Ovary (tissue), 7 donors: ENCODE measurements at regions not wholly inside any gene's neighbourhood (a gene's known extent, or its start where the extent isn't known, plus 50 kb on each side); places are given as distances from the start of the nearest gene placed in this dataset.

Experiments used
- DNase-seq, 5 donors: peaks; one replicate each; pipeline ENCODE4 v3.0.0-alpha.2; 2019 to 2020
- H3K27ac ChIP-seq, 2 donors: fragments of 200-600 bp; one replicate each; pipeline versions ENCODE4 v1.5.1 to v1.8.0; 2019 to 2022
- H3K27me3 ChIP-seq: fragments of 200-600 bp; one replicate; pipeline ENCODE4 v1.8.0; 2022
- H3K36me3 ChIP-seq: fragments of 200-600 bp; sonication (generic); one replicate; pipeline ENCODE4 v1.5.1; 2019
- H3K4me1 ChIP-seq: one replicate; pipeline ENCODE4 v1.8.1; 2013; ENCODE audit warnings: mild to moderate bottlenecking, moderate library complexity; ENCODE audit not compliant: insufficient read depth
- H3K4me3 ChIP-seq: fragments of 200-600 bp; sonication (generic); one replicate; pipeline ENCODE4 v1.5.1; 2017
- H3K9me3 ChIP-seq, 2 donors: fragments of 200-600 bp in 1 of 2; sonication (generic) in 1 of 2; one replicate each; pipeline versions ENCODE4 v1.5.1 to v1.8.1; 2013 to 2019; ENCODE audit warnings: mild to moderate bottlenecking in 1 of 2, moderate library complexity in 1 of 2
- EP300 ChIP-seq: sonication (generic); formaldehyde crosslinking; IDR thresholded peaks from one replicate; pipeline ENCODE4 v1.6.1; 2017; ENCODE audit warnings: antibody characterized with exemption
- POLR2A ChIP-seq: fragments of 450-650 bp; IDR thresholded peaks from one replicate; pipeline ENCODE4 v1.6.1; 2017; ENCODE audit warnings: antibody characterized with exemption, mild to moderate bottlenecking, moderate library complexity
- WGBS, 3 donors: extraction: QIAGEN DNeasy Blood & Tissue Kit in 1 of 3; methylation state at CpG; one replicate each; pipeline versions ENCODE4 v1.1.5 to v1.1.7; 2013 to 2017; 5-methylcytosine and 5-hydroxymethylcytosine counted together
- intact Hi-C, 4 donors: fragments of 100-400 bp; cut with DNase I; formaldehyde crosslinking; loops; one replicate each; pipeline versions ENCODE4 v1.11.0 to v1.15.1; 2022 to 2023
- TF ChIP-seq, protein P1 (sequence below), 3 donors: fragments of 450-650 bp in 2 of 3; fragments of 200-600 bp in 1 of 3; IDR thresholded peaks; one replicate each; pipeline versions ENCODE4 v1.5.1 to v1.8.0; 2016 to 2022; ENCODE audit warnings: antibody characterized with exemption in 3 of 3, mild to moderate bottlenecking in 1 of 3
- donor health status: DM: no; HTN: no; CAD: no; lungs with moderate emphysema.
- donor health status: DM: no; HTN: no; CAD: no.
- donor health status: Bipolar disorder and iron deficiency.
- donor health status: DM: no; HTN: no; CAD: no.
- donor health status: DM: yes; HTN: yes; CAD: no.

DNA sequence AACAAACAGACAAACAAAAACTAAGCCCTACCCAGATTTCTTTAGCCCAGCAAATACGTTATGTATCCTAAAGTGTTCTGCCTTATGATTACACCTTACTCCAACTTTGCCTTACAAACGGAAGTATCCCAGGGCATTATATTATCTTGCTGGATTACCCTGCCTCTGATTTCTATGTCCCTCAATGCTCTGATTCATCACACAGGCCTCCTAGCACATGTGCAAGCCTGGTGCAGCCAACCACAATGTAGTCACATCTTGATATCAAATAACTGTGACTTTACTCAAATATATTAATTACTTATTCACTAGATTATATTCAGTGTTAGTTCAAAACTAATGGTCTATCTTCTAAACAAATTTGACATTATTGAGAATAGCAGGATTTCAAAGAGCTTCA, 598.6 kb downstream of the TBC1D32 start:
- TF ChIP-seq EP300 (no peak), POLR2A (no peak)
- TF ChIP-seq, protein P1, sequence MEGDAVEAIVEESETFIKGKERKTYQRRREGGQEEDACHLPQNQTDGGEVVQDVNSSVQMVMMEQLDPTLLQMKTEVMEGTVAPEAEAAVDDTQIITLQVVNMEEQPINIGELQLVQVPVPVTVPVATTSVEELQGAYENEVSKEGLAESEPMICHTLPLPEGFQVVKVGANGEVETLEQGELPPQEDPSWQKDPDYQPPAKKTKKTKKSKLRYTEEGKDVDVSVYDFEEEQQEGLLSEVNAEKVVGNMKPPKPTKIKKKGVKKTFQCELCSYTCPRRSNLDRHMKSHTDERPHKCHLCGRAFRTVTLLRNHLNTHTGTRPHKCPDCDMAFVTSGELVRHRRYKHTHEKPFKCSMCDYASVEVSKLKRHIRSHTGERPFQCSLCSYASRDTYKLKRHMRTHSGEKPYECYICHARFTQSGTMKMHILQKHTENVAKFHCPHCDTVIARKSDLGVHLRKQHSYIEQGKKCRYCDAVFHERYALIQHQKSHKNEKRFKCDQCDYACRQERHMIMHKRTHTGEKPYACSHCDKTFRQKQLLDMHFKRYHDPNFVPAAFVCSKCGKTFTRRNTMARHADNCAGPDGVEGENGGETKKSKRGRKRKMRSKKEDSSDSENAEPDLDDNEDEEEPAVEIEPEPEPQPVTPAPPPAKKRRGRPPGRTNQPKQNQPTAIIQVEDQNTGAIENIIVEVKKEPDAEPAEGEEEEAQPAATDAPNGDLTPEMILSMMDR (IDR thresholded peaks at IDR 0.05): no peak
- H3K27me3 ChIP-seq: no peaks in the 10 kb centered on the region
- H3K4me3 ChIP-seq: no peak overlapping the region
- no peaks in the 10 kb centered on the region for H3K9me3 ChIP-seq
- no peaks in the 10 kb centered on the region for H3K36me3 ChIP-seq
- no peaks in the 10 kb centered on the region for H3K4me1 ChIP-seq
- no peak overlapping the region for H3K27ac ChIP-seq
- WGBS, 3 donors: 71 to 82% (median 81%) methylated on average over 2 of the region's 2 CpGs
- DNase-seq: no peak
- intact Hi-C loops: no loop called here

DNA sequence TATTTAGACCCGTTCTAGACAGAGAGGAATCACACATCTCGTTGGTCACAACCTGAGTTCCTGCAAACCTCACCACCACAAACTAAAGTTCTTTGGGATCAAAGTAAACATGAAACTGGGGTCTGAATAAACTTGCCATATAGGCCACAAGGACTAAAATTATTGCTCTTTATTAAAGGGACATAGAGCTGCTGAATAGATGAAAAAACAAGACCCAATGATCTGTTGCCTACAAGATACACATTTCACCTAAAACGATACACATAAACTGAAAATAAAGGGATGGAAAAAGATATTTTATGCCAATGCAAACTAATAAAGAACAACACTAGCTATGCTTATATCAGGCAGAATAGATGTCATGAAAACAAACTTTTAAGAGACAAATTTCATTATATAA, 623.0 kb downstream of the TBC1D32 start:
- no peaks in the 10 kb centered on the region for H3K27me3 ChIP-seq
- TF ChIP-seq EP300: no peak
- TF ChIP-seq, protein P1 (IDR thresholded peaks at IDR 0.05): no peak
- TF ChIP-seq POLR2A: no peak
- H3K4me1 ChIP-seq: no peaks in the 10 kb centered on the region
- no peak for DNase-seq
- intact Hi-C loops: no loop called here
- H3K4me3 ChIP-seq: no peak overlapping the region
- WGBS, 3 donors: 77 to 82% (median 82%) methylated on average over 3 of the region's 3 CpGs
- no peaks in the 10 kb centered on the region for H3K9me3 ChIP-seq
- H3K27ac ChIP-seq: no peak overlapping the region
- H3K36me3 ChIP-seq: no peaks in the 10 kb centered on the region

DNA sequence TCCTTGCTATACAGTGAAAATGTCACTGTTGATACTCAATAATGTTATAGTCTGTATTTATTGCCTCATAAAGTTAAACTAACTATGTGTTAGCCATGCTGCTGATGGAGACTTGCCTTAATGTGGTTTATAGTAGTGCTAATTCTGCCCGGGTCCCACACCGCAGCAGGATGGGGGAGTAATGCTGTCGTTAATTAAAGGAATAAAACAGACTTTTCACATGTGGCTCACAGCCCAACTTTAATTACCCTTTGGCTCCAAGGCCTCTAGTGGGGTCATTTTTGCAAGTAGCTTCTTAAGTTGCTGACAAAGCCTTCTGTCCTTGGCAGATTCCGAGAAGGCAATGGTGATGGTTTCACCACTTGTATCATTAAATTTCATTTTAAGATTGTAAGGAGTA, 634.3 kb downstream of the TBC1D32 start:
- Histone ChIP-seq H3K4me3 (no peak overlapping the region), H3K9me3 (no peaks in the 10 kb centered on the region), H3K4me1 (no peaks in the 10 kb centered on the region), H3K36me3 (no peaks in the 10 kb centered on the region), H3K27me3 (no peaks in the 10 kb centered on the region), H3K27ac (no peak overlapping the region)
- intact Hi-C loops: no loop called here
- DNase-seq: no peak
- TF ChIP-seq EP300 (no peak), POLR2A (no peak)
- TF ChIP-seq, protein P1 (IDR thresholded peaks at IDR 0.05): no peak
- WGBS, 3 donors: 5% methylated on average over 4 of the region's 4 CpGs

DNA sequence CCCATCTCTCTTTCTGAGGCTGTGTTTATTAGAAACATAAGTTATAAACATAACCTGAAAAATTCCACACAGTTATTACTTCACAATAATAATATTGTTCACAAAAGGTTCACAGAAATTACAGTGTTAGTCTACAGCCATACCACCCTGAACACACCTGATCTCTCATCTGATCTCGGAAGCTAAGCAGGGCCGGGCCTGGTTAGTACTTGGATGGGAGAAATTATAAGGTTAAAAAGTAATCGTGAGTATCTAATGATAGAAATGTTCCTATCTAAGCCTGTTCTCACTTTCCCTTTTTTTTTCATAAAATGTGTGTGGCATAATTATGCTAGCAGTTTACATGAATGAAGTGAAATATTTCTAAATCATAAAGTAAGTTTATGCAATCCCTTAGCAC, 647.8 kb downstream of the TBC1D32 start:
- Histone ChIP-seq H3K9me3 (no peaks in the 10 kb centered on the region), H3K4me3 (no peak overlapping the region), H3K27ac (no peak overlapping the region), H3K27me3 (no peaks in the 10 kb centered on the region), H3K36me3 (no peaks in the 10 kb centered on the region), H3K4me1 (no peaks in the 10 kb centered on the region)
- DNase-seq: no peak
- TF ChIP-seq, protein P1 (IDR thresholded peaks at IDR 0.05): no peak
- TF ChIP-seq POLR2A: no peak
- TF ChIP-seq EP300: no peak
- 84 to 92% (median 89%) methylated on average over 3 of the region's 3 CpGs for WGBS, 3 donors
- intact Hi-C loops: no loop called here

DNA sequence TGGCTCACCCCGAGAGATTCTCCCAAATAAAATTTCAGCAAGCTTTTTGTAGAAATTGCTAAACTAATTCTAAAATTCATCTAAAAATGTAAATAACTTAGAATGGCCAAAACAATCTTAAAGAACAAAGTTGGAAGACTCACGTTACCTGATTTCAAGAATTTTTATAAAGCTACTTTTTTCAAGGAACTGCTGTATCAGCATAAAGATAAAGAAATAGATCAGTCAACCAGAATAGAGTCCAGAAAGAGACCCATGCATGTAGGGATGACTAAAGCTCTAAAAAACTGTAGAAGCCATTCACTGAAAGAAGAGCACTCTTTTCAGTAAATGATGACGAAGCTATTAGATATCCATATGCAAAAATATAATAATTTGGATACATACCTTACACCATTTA, 652.1 kb downstream of the TBC1D32 start:
- Histone ChIP-seq H3K4me3 (no peak overlapping the region), H3K27ac (no peak overlapping the region), H3K36me3 (no peaks in the 10 kb centered on the region), H3K4me1 (no peaks in the 10 kb centered on the region), H3K9me3 (no peaks in the 10 kb centered on the region), H3K27me3 (no peaks in the 10 kb centered on the region)
- DNase-seq: no peak
- WGBS, 3 donors: 67 to 79% (median 73%) methylated on average over 3 of the region's 3 CpGs
- intact Hi-C loops: no loop called here
- TF ChIP-seq POLR2A (no peak), EP300 (no peak)
- TF ChIP-seq, protein P1 (IDR thresholded peaks at IDR 0.05): no peak
